Neural cell (in vitro differentiated cells): ENCODE measurements at regions not wholly inside any gene's neighbourhood (a gene's known extent, or its start where the extent isn't known, plus 50 kb on each side); places are given as distances from the start of the nearest gene placed in this dataset.

Experiments
- CTCF ChIP-seq: fragments of 450-650 bp; IDR thresholded peaks from 2 replicates; pipeline ENCODE4 v1.5.1; 2014; ENCODE audit warnings: antibody characterized with exemption, mild to moderate bottlenecking, moderate library complexity; ENCODE audit not compliant: poor library complexity, severe bottlenecking
- EP300 ChIP-seq: fragments of 450-650 bp; conservative IDR thresholded peaks from 2 replicates; pipeline ENCODE4 v1.6.1; 2014; ENCODE audit warnings: antibody characterized with exemption, mild to moderate bottlenecking, moderate library complexity; ENCODE audit not compliant: poor library complexity, severe bottlenecking

GRCh38 chr10:83988435-83988834 lies 150.9 kb upstream of the GHITM start:
- TF ChIP-seq CTCF (no peak), EP300 (no peak)
